ENCODE measurements at regions not wholly inside any gene's neighbourhood (a gene's known extent, or its start where the extent isn't known, plus 50 kb on each side); places are given as distances from the start of the nearest gene placed in this dataset.

DNA sequence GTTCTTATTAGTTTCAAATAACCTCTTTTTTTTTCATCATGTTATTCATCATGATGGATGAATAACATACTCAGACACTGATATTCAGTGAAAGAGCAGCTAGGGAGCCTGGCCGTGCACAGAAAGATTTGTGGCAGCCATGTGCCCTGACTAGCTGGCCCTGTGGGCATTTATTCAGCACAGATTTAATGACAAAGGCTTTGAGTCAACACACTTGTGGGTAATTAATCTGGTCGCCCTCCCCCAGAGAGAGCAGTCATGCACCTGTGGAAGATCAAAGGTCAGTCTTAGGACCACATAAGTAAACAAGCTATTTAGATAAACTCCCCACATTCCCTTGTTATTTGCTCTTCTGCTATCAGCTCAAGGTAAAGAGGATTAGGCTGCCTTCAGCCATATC lies 153.2 kb upstream of the HMCN1 start:
- DNase-seq (ENCODE audit: low read depth in 3 of 3), result no peak

DNA sequence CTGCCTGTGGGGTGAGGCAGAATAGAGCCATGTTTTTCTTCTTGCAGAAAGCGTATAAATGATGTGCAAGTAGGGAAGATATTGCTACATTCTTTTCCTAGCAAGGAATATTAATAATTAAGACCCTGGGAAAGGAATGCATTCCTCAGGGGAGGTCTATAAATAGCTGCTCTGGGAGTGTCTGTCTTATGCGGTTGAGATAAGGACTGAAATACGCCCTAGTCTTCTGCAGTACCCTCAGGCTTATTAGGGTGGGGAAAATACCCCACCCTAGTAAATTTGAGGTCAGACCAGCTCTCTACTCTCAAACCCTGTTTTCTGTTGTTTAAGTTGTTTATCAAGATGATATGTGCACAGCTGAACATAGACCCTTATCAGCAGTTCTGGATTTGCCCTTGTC lies 155.9 kb upstream of the HMCN1 start:
- no peak for DNase-seq (ENCODE audit: low read depth in 3 of 3)

DNA sequence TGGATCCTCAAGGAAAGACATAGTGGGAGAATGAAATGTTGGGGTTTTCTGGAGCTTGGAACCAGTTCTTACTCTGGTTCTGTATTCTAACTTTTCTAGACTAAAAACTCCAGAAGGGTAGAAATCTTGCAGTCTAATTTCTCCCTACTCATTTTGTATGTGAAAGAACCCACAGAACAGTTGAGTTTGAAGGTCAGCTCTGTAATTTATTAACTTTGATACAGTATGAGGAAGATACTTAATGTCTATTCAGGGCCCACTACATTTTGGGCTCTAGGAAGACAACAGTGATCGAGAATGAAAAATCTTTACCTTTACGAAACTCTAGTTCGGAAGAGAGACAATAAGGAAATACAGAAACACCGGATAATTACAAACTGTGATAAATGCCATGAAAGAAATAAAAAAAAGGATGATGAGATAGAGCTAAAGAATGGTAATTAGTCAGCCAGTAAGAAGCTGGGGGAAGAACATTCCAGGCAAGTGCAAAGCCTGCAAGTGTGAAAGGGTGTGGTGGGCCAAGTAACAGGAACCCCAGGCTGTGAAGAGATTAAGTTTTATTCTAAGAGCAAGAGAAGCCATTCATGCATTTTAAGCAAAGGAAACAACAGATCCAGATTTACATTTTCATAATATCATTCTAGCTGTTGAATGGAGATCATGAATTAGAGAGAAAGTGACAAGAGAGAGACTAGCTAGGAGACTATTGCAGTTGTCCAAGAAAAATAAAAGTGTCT lies 159.9 kb upstream of the HMCN1 start:
- no peak for DNase-seq (ENCODE audit: low read depth in 3 of 3)

DNA sequence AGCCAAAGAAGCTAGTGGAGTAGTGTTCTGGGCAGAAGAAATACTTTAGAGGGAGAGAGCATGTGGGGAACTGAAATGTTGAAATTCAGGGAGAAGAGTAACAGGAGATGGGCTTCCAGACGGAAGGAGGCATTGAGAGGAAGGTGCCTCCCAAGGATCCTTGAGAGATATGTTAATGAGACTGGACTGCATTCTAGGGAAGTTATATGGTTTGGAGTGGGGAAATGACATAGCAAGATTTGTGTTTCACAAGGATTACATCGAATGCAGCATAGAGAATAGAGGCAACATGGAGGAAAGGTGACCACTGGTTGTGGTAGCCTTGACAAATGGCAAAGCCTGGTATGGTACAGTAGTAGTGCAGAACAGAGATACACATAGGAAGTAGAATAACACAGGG lies 160.5 kb upstream of the HMCN1 start:
- no peak for DNase-seq (ENCODE audit: low read depth in 3 of 3)

DNA sequence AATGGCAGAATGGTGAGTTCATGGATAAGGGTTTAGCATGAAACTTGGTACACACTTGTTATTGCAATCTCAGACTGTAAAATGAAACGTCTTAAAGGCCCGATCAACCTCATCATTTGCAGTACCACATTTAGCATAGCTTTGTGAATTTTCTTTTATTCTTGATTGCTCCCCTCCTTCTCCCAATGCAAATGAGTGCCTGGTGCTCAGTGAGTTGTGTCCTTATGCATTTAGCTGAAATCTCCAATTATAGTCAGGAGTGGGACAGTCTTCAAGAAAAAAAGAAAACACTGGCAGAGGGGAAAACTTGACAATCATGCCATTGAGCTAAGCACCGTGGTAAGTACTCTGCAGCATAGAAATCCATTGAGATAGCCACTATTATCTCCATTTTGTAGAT lies 161.0 kb upstream of the HMCN1 start:
- DNase-seq (ENCODE audit: low read depth in 3 of 3), result no peak

DNA sequence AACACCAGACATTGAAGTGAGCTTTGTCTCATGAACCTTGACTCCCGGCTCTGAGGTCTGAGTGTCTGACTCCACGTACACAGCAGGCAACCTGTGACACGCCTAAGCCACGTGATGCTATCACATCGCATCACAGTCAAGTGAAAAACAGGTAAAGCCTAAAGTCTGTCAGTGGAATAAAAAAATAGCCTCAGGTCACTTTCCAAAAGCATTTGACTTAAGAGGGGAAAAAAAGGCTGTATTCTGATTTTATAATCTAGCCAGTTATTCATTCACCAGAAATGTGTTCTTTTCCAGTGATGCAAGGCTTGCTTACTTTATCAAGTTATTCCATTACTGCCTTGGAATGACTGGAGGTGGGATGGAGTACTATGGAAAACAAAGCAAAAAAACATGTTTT lies 163.2 kb upstream of the HMCN1 start:
- no peak for DNase-seq (ENCODE audit: low read depth in 3 of 3)

DNA sequence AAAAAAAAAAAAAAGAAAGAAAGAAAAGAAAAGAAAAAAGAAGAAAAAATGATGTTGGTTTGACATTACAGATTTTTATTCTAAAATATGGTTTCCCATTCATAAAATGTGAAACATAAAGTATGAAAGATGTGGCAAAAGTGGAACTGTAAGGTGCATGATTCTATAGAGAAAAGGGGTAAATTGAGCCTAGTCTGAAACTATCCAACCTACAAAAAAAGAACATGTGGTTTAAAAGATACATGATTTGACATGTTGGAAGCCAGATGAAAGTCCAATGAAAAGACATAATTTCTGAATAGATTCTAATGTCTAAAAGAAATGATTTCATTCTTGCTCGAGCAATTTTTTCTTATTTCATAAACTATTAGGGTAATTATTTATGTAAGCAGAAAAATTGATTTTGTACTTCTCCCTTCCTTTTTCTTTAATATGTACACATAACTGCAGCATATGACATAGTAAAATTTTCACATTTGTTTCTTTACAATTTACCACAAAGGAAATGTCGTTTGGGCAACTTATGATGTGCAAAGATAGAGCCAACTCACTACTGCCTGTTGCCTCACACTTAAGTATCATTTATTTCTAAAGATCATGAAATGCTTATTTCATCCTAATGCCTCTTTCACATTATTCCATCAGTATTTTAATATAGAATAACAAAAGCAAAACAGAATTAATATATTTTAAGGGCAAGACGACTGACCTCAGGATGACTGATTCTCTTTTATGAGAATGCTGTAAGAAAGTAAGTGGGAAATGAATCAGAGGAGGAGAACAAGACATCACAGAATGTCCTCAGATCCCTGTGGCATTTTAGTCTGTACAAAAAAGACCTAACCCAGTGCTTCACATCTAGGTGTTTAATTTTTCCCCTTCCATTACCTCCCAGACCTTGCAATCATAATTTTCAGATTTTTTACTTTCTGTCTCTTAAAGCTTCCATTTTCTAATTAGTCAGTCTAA lies 165.8 kb upstream of the HMCN1 start:
- no peak for DNase-seq (ENCODE audit: low read depth in 3 of 3)

DNA sequence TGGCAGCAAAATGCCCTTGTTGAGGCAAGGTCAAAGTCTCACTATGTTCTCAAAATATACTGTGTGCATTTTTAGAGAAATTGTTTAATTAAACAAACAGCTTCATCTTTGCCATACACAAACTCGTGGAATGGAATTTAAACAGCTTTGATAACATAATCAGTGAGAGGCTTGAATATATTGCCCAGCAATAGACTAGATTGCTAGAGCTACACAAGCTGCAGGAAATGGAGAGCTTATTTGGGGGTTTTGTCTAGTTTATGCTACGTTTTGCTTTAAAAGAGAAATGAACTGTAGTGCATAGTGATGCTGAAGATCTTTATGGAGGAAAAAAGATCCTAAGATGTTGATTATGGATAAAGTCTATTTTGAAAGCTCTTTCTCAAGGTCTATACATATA lies 166.8 kb upstream of the HMCN1 start:
- DNase-seq (ENCODE audit: low read depth in 3 of 3), result no peak

DNA sequence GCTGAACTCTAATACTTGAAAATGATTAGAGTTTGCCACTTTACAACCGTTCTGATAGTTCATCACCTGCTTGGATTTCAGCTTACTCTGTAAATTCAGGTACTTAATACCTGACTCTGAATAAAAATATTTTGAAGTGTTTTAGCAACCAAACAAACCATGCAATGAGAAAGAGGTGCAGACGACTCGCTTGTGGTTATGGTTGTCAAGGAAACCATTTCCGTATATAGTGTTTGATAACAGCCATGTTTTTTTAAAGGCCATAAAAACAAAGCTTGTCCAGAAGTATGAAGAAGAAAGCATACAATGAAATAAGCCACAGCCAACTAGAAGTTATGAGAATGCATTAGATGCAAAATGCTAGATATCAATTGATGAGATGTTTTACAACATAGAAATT lies 167.2 kb upstream of the HMCN1 start:
- DNase-seq (ENCODE audit: low read depth in 3 of 3), result no peak

DNA sequence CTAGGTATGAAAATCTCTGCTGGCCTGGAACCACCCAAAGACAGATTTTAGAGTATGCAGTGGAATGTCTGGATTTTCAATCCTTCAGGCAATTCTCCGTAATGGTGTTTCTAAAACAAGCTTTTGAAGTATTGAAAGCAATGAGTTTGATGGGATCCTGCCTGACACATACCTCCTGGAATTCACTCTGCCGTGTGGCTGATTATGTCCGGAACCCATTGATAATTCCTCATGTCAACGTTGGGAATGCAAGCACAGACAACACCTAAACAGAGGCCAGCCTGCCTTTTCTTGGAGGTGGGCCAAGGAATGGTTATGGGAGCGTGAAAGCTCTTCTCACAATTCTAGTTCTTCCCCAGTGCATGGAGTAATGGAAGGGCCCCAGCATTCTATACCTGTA lies 168.9 kb upstream of the HMCN1 start:
- DNase-seq (ENCODE audit: low read depth in 3 of 3), result no peak

DNA sequence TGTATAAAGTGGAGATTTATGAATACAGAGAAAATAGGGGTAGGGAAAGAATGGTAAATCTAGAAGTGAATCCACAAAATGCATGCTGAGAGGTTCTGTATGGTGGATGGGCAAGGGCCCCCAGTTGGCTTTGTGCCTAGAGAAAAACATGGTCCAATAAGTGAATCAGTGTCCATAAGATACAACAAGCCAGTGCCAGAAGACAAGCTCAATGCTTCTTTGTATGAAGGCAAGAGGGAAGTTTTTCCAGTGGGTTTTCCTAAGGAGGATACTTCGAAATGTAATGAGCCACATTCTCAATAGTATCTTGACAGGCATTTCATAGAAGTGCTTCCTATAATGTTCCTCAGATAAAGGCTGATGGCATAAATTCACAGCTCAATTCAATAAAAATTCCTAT lies 169.4 kb upstream of the HMCN1 start:
- DNase-seq (ENCODE audit: low read depth in 3 of 3), result no peak

DNA sequence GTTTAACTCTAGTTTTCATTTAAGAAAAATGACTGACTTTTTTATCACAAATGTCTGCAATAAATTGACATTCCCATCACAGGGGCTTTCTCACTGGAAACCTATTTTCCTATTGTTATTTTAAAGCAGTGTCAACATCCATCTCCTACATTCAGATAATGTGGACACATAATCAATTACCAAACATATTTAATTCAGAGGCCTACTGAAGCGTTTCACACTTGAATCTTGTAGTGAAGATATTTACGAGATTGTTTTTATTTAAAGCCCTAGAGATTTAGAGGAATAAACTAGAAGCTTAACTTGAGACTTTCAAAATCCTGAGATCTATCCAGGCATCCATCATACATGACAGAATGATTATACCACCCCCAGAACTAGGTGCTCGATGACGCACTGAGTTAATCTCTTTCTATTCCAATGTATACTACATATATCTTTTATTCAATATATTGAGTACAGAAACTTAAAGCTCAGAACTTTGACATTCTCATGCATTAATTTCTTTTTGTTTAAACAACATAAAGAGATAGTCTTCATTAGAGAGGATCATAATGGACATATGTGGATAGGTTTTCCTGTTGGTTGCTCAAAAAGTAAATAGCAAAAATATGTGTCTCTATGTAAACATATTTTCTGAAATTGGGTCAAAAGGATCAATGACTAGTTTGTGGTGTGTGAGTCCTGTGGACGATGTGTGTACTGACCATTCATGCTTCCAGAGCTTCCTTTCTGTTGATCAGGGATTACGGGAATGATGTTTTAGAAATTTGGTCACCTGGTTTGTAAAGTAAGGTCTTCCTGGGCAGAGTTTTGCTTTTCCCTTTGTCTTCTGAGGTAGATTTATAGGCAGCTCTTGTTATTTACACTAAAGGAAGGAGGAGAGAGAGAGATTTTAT lies 171.5 kb upstream of the HMCN1 start:
- no peak for DNase-seq (ENCODE audit: low read depth in 3 of 3)

DNA sequence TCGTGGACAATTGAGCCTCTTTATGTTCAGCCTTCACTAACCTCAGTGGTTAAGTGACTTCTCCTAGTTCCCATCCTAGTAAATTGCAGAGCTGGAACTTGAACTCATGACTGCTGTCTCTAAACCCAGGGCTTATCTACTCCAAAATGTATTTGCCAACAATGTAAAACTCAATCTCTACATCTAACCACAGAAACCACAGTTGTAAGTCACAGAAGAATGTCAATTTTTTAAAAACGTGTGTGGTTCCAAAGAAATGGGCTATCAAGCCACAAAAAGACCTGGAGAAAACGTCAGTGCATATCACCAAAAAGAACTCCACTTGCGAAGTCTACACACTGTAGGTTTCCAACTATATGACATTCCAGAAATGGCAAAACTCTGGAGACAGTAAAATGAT lies 172.6 kb upstream of the HMCN1 start:
- no peak for DNase-seq (ENCODE audit: low read depth in 3 of 3)

DNA sequence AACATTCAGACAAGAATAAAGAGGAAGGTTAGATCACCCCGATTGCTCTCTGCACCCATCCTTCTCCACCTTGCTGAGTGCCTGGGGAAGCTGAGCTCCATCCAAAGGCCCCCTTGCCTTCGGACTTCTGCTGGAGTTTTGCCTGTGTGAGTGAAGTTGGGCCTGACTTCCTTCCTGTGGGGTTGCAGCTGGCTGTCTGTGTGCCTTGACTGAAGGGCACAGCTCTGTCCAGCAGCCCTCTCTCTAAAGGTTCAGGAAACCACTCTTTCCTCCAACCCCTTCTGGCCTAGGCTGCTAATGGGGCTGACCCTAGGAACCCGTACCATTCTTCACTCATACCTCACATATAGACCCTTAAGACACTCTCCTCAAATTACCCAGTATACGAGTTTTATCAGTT lies 173.4 kb upstream of the HMCN1 start:
- DNase-seq (ENCODE audit: low read depth in 3 of 3), result no peak

DNA sequence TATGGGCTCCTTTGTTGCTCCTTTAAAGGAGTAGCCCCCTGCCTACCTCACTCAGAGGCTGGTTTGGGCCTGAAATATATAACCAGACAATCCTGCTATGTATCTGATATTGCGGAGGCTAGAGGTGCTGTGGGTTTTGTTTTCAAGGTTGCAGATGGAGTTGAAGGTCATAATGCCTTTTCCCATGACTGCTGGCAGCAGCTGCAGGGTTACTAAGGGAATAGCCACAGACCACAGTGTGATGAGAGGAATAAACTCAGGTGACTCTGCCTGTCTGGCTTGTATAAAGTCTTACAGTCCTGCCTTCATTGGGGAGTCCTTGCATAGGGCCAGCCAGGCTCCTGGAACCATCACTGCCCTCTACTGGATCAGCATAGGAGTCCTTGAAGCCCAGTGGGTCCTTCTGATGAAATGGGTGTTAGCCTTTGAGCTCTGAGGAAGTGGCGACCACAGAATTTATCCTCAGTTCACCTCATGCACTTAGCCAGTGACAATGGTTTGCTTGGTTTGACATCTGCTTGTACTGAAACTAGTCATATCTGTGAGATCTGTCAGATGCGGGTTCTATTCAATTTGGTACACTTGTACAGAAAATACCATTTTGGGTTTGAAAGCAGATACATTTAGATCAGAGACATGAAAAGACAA lies 174.4 kb upstream of the HMCN1 start:
- DNase-seq (ENCODE audit: low read depth in 3 of 3), result peak; percentile 27 to 35 (median 32)

DNA sequence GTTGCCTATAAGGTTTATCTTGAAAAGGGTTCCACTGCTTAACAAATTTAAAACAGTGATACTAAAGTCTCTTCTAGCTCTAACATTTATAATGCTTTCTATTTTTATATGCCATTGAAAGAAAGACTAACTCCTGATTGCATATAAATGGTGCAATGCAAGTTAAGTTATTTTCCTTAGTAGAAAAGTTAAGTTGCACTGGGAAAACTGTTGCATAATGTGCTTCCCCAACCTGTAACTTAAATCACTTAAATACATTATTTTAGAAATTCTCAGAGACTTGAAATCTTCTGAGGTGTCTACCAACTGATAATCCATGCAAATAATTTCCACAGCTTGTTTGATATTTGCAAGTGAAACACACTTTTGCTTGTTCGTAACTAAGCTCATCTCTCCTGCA lies 175.0 kb upstream of the HMCN1 start:
- no peak for DNase-seq (ENCODE audit: low read depth in 3 of 3)

DNA sequence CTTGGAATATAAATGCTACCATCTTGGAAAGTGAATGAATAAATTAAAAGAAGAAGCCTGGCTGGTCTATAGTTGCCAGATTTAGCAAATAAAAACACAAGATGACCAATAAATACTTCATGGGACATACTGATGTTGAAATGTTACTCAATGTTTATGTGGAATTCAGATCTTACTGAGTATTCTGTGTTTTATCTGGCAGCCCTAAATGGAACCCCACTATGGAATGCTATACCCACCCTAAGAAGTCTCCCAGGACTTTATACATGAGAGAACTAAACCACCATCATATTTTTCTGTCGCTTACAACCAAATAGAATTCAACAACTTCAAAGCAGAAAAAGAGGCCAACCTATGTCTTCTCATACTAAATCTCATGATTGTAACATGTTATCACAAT lies 177.6 kb upstream of the HMCN1 start:
- no peak for DNase-seq (ENCODE audit: low read depth in 3 of 3)

DNA sequence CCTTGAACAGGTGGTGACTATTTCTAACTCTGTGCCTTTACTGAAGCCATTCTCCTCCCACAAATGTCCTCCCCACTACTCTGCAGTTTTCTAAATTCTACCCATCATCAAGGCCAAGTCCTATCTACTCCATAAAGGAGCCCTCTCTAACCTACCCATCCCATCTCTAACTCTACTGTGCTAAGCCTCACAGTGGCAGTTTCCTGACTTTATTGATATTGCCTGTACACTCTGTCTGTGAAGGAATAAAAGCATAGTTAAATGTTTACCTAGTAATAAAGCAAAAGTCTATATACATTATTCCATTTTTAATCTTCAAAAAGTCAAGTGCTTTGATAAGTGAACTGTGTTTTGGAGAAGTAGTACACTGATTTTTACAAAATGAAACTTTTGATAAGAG lies 178.4 kb upstream of the HMCN1 start:
- no peak for DNase-seq (ENCODE audit: low read depth in 3 of 3)

DNA sequence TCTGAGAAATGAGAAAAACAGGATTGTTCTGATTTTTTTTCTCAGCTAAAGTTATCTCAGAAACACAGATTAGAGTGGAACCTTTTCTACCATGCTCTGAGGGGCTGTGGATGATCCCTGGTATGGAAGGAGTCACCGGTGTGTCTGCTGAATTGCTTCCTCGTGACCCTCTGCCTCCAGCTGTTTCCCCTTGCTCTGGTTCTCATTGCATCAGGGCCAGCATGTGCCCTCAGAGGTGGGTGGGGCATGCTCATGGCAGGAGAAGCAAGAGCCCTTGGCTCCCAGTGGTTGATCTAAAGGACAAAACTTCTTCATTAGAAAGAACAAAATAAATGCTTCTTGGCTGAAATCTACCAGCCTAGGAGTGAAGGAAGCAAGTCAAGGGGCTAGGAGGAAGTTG lies 183.2 kb upstream of the HMCN1 start:
- no peak for DNase-seq (ENCODE audit: low read depth in 3 of 3)

DNA sequence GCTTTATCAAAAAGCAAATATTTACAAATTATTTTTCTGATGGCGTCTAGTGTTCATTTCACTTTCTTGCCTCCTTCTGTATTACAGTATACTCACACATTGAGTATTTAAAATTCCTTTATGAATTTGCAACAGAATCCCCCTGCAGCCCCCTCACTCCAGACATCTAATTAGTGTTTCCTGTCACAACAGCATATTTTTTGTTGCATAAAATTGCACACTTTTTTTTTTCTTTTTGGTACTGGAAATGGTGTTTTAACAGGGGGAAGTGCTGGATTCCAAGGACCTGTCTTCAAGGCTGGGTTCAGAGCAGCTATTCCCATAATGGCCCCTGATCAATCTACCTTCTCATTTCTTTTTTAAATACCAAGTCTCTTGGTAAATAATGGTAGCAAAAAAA lies 184.3 kb upstream of the HMCN1 start:
- DNase-seq (ENCODE audit: low read depth in 3 of 3), result no peak

DNA sequence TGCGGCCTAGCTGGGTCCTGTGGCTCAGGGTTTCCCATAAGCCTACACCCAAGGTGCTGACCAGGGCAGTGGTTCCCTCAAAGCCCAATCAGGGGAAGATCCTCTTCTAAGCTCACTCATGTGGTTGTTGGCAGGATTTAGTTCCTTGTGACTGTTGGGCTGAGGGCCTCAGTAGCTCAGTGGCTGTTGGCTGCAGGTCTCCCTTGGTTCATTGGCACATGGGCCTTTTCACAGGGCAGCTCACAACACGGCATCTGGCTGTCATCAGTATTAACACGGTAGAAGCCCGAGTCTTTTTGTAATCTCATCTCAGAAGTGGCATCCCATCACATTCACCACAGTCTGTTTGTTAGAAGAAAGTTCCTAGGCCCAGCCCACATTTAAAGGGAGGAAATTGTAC lies 188.2 kb upstream of the HMCN1 start:
- DNase-seq (ENCODE audit: low read depth in 3 of 3), result no peak

DNA sequence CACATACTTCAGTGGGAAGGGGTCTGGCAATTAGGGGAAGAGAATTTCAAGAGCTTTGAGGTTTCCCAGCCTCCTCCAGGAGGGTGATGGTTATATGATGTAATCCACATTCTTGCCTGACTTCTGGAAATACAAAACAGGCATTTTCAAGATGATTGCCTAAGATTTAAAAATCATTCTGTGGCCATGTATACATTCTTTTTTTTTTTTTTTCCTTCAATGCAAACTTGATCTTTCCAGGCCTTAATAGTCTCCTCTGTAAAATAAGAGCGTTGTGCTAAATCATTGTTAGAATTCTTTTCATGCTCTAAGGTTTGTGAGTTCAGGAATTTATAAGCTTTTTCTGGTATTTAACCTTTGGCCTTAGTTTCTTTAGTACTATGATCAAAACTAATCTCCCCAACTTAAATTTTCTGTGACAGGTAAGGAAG lies 192.3 kb upstream of the HMCN1 start:
- no peak for DNase-seq (ENCODE audit: low read depth in 3 of 3)

Measured in stimulated activated CD4-positive, alpha-beta T cell treated with anti-CD3 and anti-CD28 coated beads, TNF-alpha, amount 100 ng/mL, for 48 hours (primary cell).